PC-9 (cell line): ENCODE measurements at regions not wholly inside any gene's neighbourhood (a gene's known extent, or its start where the extent isn't known, plus 50 kb on each side); places are given as distances from the start of the nearest gene placed in this dataset.

Experiments used
- BruUV-seq: library from RNA; stranded (reverse); fragments of 400-500 nt; replicated peaks from 2 replicates; lab custom pipeline; 2021; lab: Mats Ljungman, UMichigan
- CTCF ChIA-PET: fragments of 300-600 bp; sonication (Branson Sonifier 250); formaldehyde crosslinking; loops from one replicate; lab custom pipeline; 2022; ENCODE audit warnings: antibody characterized with exemption; lab: Charles Lee
- POLR2A ChIA-PET: fragments of 300-600 bp; sonication (Branson Sonifier 250); formaldehyde crosslinking; loops from one replicate; lab custom pipeline; 2022; ENCODE audit warnings: antibody characterized with exemption; ENCODE audit not compliant: unreplicated experiment; lab: Charles Lee
- DNase-seq, 2 experiments: peaks; one replicate each; pipeline versions ENCODE4 v3.0.0 to v3.0.0-alpha.2; 2015 to 2022; ENCODE audit warnings: mixed read lengths in 1 of 2
- H2AFZ ChIP-seq: fragments of 200-600 bp; sonication (generic); 2 replicates; pipeline ENCODE4 v1.8.1; 2017; ENCODE audit warnings: antibody characterized with exemption
- H3F3A ChIP-seq: fragments of 200-600 bp; sonication (generic); 2 replicates; pipeline ENCODE4 v1.8.1; 2017; ENCODE audit warnings: antibody characterized with exemption, mild to moderate bottlenecking, low read depth; ENCODE audit not compliant: insufficient read depth
- H3K27ac ChIP-seq: fragments of 200-600 bp; sonication (generic); 2 replicates; pipeline ENCODE4 v1.6.1; 2016; ENCODE audit warnings: mixed run types
- H3K27me3 ChIP-seq: fragments of 200-600 bp; sonication (generic); 2 replicates; pipeline ENCODE4 v1.6.1; 2016; ENCODE audit warnings: low read depth, mixed run types; ENCODE audit not compliant: insufficient read depth
- H3K36me3 ChIP-seq: fragments of 200-600 bp; sonication (generic); 2 replicates; pipeline ENCODE4 v1.6.1; 2016; ENCODE audit warnings: low read depth, mixed run types
- H3K4me1 ChIP-seq: fragments of 200-600 bp; sonication (generic); replicated peaks from 2 replicates; pipeline ENCODE4 v1.6.1; 2016; ENCODE audit warnings: mixed run types; ENCODE audit not compliant: insufficient read depth
- H3K4me2 ChIP-seq: fragments of 200-600 bp; sonication (generic); 2 replicates; pipeline ENCODE4 v1.6.1; 2017; ENCODE audit warnings: mixed run types
- H3K4me3 ChIP-seq: fragments of 200-600 bp; sonication (generic); 2 replicates; pipeline ENCODE4 v1.6.1; 2016; ENCODE audit warnings: mixed run types
- H3K79me2 ChIP-seq: fragments of 200-600 bp; sonication (generic); 2 replicates; pipeline ENCODE4 v1.6.1; 2017; ENCODE audit warnings: low read depth, mixed run types
- H3K9me2 ChIP-seq: fragments of 200-600 bp; sonication (generic); 2 replicates; pipeline ENCODE4 v1.8.1; 2017; ENCODE audit warnings: mild to moderate bottlenecking; ENCODE audit not compliant: insufficient read depth
- H3K9me3 ChIP-seq: fragments of 200-600 bp; sonication (generic); 2 replicates; pipeline ENCODE4 v1.8.1; 2016; ENCODE audit warnings: low read depth; ENCODE audit not compliant: insufficient read depth
- H4K20me1 ChIP-seq: fragments of 200-600 bp; sonication (generic); 2 replicates; pipeline ENCODE4 v1.8.1; 2017; ENCODE audit not compliant: insufficient read depth
- EZH2 ChIP-seq: fragments of 200-600 bp; sonication (generic); IDR thresholded peaks from 2 replicates; pipeline ENCODE4 v1.8.0; 2017; ENCODE audit warnings: antibody characterized with exemption, low read depth
- intact Hi-C: fragments of 100-400 bp; cut with micrococcal nuclease; formaldehyde crosslinking; loops from one replicate; pipeline ENCODE4 v1.10.0; 2022; ENCODE audit not compliant: unreplicated experiment
- TF ChIP-seq, protein P1 (sequence below): fragments of 200-600 bp; sonication (generic); conservative IDR thresholded peaks from 2 replicates; pipeline ENCODE4 v1.6.1; 2017; ENCODE audit warnings: mixed run types, antibody characterized with exemption, mild to moderate bottlenecking, moderate library complexity

DNA sequence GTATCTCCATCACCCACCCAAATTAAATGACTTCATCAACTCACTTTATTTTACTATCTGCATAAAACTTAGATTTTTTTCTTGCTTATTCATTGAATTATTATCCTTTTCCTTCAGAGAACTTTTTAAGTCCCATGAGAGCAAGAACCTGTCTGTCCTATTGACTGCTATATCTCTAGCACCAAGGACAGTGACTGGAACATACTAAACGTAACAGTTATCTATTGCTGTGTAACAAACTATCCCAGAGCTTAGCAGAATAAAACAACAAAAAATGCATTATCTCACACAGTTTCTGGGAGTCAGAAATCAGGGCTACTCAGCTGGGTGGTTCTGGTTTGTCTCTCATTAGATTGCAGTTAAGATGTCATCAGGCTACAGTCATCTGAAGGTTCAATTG, 401.7 kb upstream of the AUTS2 start:
- CTCF ChIA-PET: no interaction called here
- no peak for DNase-seq
- POLR2A ChIA-PET: no interaction called here
- TF ChIP-seq, protein P1, sequence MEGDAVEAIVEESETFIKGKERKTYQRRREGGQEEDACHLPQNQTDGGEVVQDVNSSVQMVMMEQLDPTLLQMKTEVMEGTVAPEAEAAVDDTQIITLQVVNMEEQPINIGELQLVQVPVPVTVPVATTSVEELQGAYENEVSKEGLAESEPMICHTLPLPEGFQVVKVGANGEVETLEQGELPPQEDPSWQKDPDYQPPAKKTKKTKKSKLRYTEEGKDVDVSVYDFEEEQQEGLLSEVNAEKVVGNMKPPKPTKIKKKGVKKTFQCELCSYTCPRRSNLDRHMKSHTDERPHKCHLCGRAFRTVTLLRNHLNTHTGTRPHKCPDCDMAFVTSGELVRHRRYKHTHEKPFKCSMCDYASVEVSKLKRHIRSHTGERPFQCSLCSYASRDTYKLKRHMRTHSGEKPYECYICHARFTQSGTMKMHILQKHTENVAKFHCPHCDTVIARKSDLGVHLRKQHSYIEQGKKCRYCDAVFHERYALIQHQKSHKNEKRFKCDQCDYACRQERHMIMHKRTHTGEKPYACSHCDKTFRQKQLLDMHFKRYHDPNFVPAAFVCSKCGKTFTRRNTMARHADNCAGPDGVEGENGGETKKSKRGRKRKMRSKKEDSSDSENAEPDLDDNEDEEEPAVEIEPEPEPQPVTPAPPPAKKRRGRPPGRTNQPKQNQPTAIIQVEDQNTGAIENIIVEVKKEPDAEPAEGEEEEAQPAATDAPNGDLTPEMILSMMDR: no peak
- TF ChIP-seq EZH2: no peak
- Histone ChIP-seq H4K20me1 (no peaks in the 10 kb centered on the region), H3K4me1 (no peaks in the 10 kb centered on the region), H3K4me3 (no peak overlapping the region), H3K27me3 (no peaks in the 10 kb centered on the region), H3F3A (no peaks in the 10 kb centered on the region), H3K36me3 (no peaks in the 10 kb centered on the region), H2AFZ (no peak overlapping the region), H3K27ac (no peak overlapping the region), H3K9me2 (no peaks in the 10 kb centered on the region), H3K4me2 (no peak overlapping the region), H3K9me3 (no peaks in the 10 kb centered on the region), H3K79me2 (no peaks in the 10 kb centered on the region)
- intact Hi-C loops: no loop called here
- no TSS peak for BruUV-seq

DNA sequence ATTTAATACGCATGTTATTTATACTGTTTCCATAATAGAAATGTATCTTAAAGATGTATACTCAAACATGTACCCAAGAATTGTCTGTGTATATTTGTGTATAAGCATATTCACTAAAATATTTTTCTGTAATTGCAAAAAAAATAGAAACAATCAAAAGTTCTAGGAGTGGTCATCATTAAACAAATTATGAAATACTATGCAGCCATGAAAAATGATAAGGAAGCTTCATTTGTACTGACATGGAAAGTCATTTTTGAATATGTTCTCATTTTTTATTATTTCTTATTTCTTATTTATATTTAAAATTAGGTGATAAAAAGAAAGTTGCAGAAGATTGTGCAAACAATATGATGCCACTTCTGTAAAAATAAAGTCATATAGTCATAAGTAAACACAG, 400.0 kb upstream of the AUTS2 start:
- POLR2A ChIA-PET: no interaction called here
- DNase-seq: no peak
- Histone ChIP-seq H2AFZ (no peak overlapping the region), H3K9me2 (no peaks in the 10 kb centered on the region), H3K4me1 (no peaks in the 10 kb centered on the region), H3K27me3 (no peaks in the 10 kb centered on the region), H4K20me1 (no peaks in the 10 kb centered on the region), H3K4me3 (no peak overlapping the region), H3K9me3 (no peaks in the 10 kb centered on the region), H3F3A (no peaks in the 10 kb centered on the region), H3K79me2 (no peaks in the 10 kb centered on the region), H3K36me3 (no peaks in the 10 kb centered on the region), H3K4me2 (no peak overlapping the region), H3K27ac (no peak overlapping the region)
- CTCF ChIA-PET: no interaction called here
- no peak for TF ChIP-seq EZH2
- TF ChIP-seq, protein P1: no peak
- BruUV-seq: no TSS peak
- intact Hi-C loops: no loop called here

GRCh38 chr7:69199041-69199440, 399.2 kb upstream of the AUTS2 start:
- Histone ChIP-seq H3K4me2 (no peak overlapping the region), H4K20me1 (no peaks in the 10 kb centered on the region), H2AFZ (no peak overlapping the region; the same call in 1 of the 2 replicates), H3K27ac (no peak overlapping the region), H3F3A (no peaks in the 10 kb centered on the region), H3K36me3 (no peaks in the 10 kb centered on the region), H3K79me2 (no peaks in the 10 kb centered on the region), H3K9me3 (no peaks in the 10 kb centered on the region), H3K27me3 (no peaks in the 10 kb centered on the region), H3K4me1 (no peaks in the 10 kb centered on the region), H3K9me2 (no peaks in the 10 kb centered on the region), H3K4me3 (no peak overlapping the region)
- BruUV-seq: no TSS peak
- no peak for DNase-seq
- TF ChIP-seq, protein P1: no peak
- no peak for TF ChIP-seq EZH2
- POLR2A ChIA-PET: no interaction called here
- intact Hi-C loops: no loop called here
- CTCF ChIA-PET: no interaction called here
